Muscle of leg (tissue), 3 donors: ENCODE measurements at regions not wholly inside any gene's neighbourhood (a gene's known extent, or its start where the extent isn't known, plus 50 kb on each side); places are given as distances from the start of the nearest gene placed in this dataset.

ENCODE experiments used
- DNase-seq: peaks from one replicate; pipeline ENCODE4 v3.0.0; 2013
- H3K27ac ChIP-seq: one replicate; pipeline ENCODE4 v1.5.1; 2013; ENCODE audit warnings: mild to moderate bottlenecking, low read length, control low read depth
- H3K27me3 ChIP-seq: one replicate; pipeline ENCODE4 v1.6.1; 2013; ENCODE audit warnings: low read length; ENCODE audit not compliant: control insufficient read depth, insufficient read depth
- H3K36me3 ChIP-seq: one replicate; pipeline ENCODE4 v1.6.1; 2013; ENCODE audit warnings: low read length; ENCODE audit not compliant: control insufficient read depth, insufficient read depth
- H3K4me1 ChIP-seq: one replicate; pipeline ENCODE4 v1.6.1; 2013; ENCODE audit warnings: low read length; ENCODE audit not compliant: control insufficient read depth, insufficient read depth
- H3K4me3 ChIP-seq: one replicate; pipeline ENCODE4 v1.5.1; 2013; ENCODE audit warnings: low read length, control low read depth
- H3K9me3 ChIP-seq: replicated peaks from 2 replicates; pipeline ENCODE4 v1.6.1; 2013; ENCODE audit warnings: low read depth, low read length; ENCODE audit not compliant: control insufficient read depth
- WGBS: methylation state at CpG from one replicate; pipeline ENCODE4 v1.1.5; 2013; ENCODE audit warnings: missing lambda C conversion rate; ENCODE audit not compliant: insufficient coverage; 5-methylcytosine and 5-hydroxymethylcytosine counted together

- DNase-seq, result no peak
- Histone ChIP-seq H3K4me3 (no peak overlapping the region), H3K27ac (no peak overlapping the region), H3K9me3 (no peaks in the 10 kb centered on the region), H3K27me3 (no peaks in the 10 kb centered on the region), H3K36me3 (no peaks in the 10 kb centered on the region), H3K4me1 (peaks cover 5% of the 10 kb centered on the region)
- WGBS, result no CpG with 5 or more reads among the region's 2 CpGs
These were observed 104.3 kb upstream of the PDE3A start for GRCh38 chr12:20264026-20264425.

GRCh38 chr12:20264608-20265114 is 103.7 kb upstream of the PDE3A start:
- no CpG with 5 or more reads among the region's 1 CpG for WGBS
- Histone ChIP-seq H3K36me3 (no peaks in the 10 kb centered on the region), H3K4me1 (peaks cover 5% of the 10 kb centered on the region), H3K27me3 (no peaks in the 10 kb centered on the region), H3K9me3 (no peaks in the 10 kb centered on the region), H3K27ac (no peak overlapping the region), H3K4me3 (no peak overlapping the region)
- peak; percentile 22 for DNase-seq

GRCh38 chr12:20268121-20268732 is 100.1 kb upstream of the PDE3A start:
- Histone ChIP-seq H3K27ac (no peak overlapping the region), H3K4me1 (peaks cover 5% of the 10 kb centered on the region), H3K4me3 (no peak overlapping the region), H3K9me3 (no peaks in the 10 kb centered on the region), H3K36me3 (no peaks in the 10 kb centered on the region), H3K27me3 (no peaks in the 10 kb centered on the region)
- no CpG with 5 or more reads among the region's 6 CpGs for WGBS
- no peak for DNase-seq

- H3K27ac ChIP-seq, result no peak overlapping the region
These were observed 99.6 kb upstream of the PDE3A start for GRCh38 chr12:20268771-20269170.

GRCh38 chr12:20269337-20270067 is 98.8 kb upstream of the PDE3A start:
- no peak overlapping the region for H3K4me3 ChIP-seq
- peaks cover 4% of the 10 kb centered on the region for H3K4me1 ChIP-seq
- WGBS, result 54% methylated on average over 2 of the region's 5 CpGs
- H3K36me3 ChIP-seq, result no peaks in the 10 kb centered on the region
- no peaks in the 10 kb centered on the region for H3K27me3 ChIP-seq
- H3K9me3 ChIP-seq, result no peaks in the 10 kb centered on the region
- DNase-seq, result no peak
- H3K27ac ChIP-seq, result no peak overlapping the region

More at GRCh38 chr12:20268771-20269170, 99.6 kb upstream of the PDE3A start:
- whole genome bisulfite sequencing, result 100% methylated on average over 4 of the region's 4 CpGs
- Histone ChIP-seq H3K36me3 (no peaks in the 10 kb centered on the region), H3K27me3 (no peaks in the 10 kb centered on the region), H3K4me3 (no peak overlapping the region), H3K4me1 (peaks cover 5% of the 10 kb centered on the region), H3K9me3 (no peaks in the 10 kb centered on the region)
- DNase-seq, result no peak

GRCh38 chr12:20270557-20270956 is 97.8 kb upstream of the PDE3A start:
- Histone ChIP-seq H3K4me1 (no peaks in the 10 kb centered on the region), H3K36me3 (no peaks in the 10 kb centered on the region), H3K27me3 (no peaks in the 10 kb centered on the region), H3K27ac (no peak overlapping the region), H3K4me3 (no peak overlapping the region), H3K9me3 (no peaks in the 10 kb centered on the region)
- DNase-seq, result peak; percentile 16
- 57% methylated on average over 2 of the region's 5 CpGs for WGBS

GRCh38 chr12:20272161-20272560 is 96.2 kb upstream of the PDE3A start:
- WGBS, result no CpG with 5 or more reads among the region's 1 CpG
- DNase-seq, result peak; percentile 12
- no peaks in the 10 kb centered on the region for H3K36me3 ChIP-seq
- H3K4me3 ChIP-seq, result no peak overlapping the region
- H3K9me3 ChIP-seq, result no peaks in the 10 kb centered on the region
- H3K27ac ChIP-seq, result no peak overlapping the region
- H3K4me1 ChIP-seq, result no peaks in the 10 kb centered on the region
- no peaks in the 10 kb centered on the region for H3K27me3 ChIP-seq

- H3K4me1 ChIP-seq, result no peaks in the 10 kb centered on the region
- H3K27ac ChIP-seq, result no peak overlapping the region
- peak; percentile 90 for DNase-seq
- no peaks in the 10 kb centered on the region for H3K27me3 ChIP-seq
- no peaks in the 10 kb centered on the region for H3K36me3 ChIP-seq
- WGBS, result no CpG with 5 or more reads among the region's 2 CpGs
- no peak overlapping the region for H3K4me3 ChIP-seq
- no peaks in the 10 kb centered on the region for H3K9me3 ChIP-seq
These were observed 95.5 kb upstream of the PDE3A start for GRCh38 chr12:20272801-20273200.

GRCh38 chr12:20274008-20274407 is 94.3 kb upstream of the PDE3A start:
- Histone ChIP-seq H3K36me3 (no peaks in the 10 kb centered on the region), H3K27me3 (no peaks in the 10 kb centered on the region), H3K9me3 (no peaks in the 10 kb centered on the region), H3K27ac (no peak overlapping the region), H3K4me1 (no peaks in the 10 kb centered on the region), H3K4me3 (no peak overlapping the region)
- 47% methylated on average over 3 of the region's 3 CpGs for WGBS
- DNase-seq, result peak; percentile 23

GRCh38 chr12:20278276-20278675 is 90.1 kb upstream of the PDE3A start:
- Histone ChIP-seq H3K27me3 (no peaks in the 10 kb centered on the region), H3K36me3 (no peaks in the 10 kb centered on the region), H3K4me1 (no peaks in the 10 kb centered on the region), H3K9me3 (no peaks in the 10 kb centered on the region), H3K27ac (no peak overlapping the region), H3K4me3 (no peak overlapping the region)
- no CpG with 5 or more reads among the region's 4 CpGs for WGBS
- DNase-seq, result no peak
